ENCODE measurements at regions not wholly inside any gene's neighbourhood (a gene's known extent, or its start where the extent isn't known, plus 50 kb on each side); places are given as distances from the start of the nearest gene placed in this dataset.
"Not testable (repeated sequence)": the region's sequence is repeated elsewhere in the genome, so short reads cannot be mapped to it uniquely, and the experiment has no call there.

DNA sequence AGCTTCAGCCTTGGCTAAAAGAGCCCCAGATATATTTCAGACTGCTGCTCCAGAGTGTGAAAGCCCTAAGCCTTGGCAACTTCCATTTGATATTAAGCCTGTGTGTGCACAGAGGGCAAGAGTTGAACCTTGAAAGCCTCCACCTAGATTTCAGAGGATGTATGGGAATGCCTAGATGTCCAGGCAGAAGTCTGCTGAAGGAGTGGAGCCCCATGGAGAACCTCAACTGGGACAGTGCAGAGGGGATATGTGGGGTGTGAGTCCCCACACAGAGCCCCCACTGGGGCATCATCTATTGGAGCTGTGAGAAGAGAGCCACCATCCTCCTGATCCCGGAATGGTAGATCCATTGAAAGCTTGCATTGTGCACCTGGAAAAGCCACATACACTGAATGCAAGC lies 1784.8 kb upstream of the CDH9 start:
- H3K4me3 ChIP-seq (ENCODE audit: low read length) = no peak overlapping the region
- H3K27ac ChIP-seq (ENCODE audit: low read length) = no peak overlapping the region
- no peaks in the 10 kb centered on the region for H3K36me3 ChIP-seq (ENCODE audit: control insufficient read depth, insufficient read depth, low read length)
- peaks cover 4% of the 10 kb centered on the region for H3K9me3 ChIP-seq (ENCODE audit: control insufficient read depth, insufficient read depth, low read length)
- no CpG with 5 or more reads among the region's 1 CpG for WGBS (ENCODE audit: insufficient coverage, insufficient read length)
- H3K4me1 ChIP-seq (ENCODE audit: control insufficient read depth, insufficient read depth, low read length) = no peaks in the 10 kb centered on the region
- no peak for DNase-seq (ENCODE audit: low read depth, low spot score)
- H3K27me3 ChIP-seq (ENCODE audit: control insufficient read depth, insufficient read depth, low read length) = no peaks in the 10 kb centered on the region

DNA sequence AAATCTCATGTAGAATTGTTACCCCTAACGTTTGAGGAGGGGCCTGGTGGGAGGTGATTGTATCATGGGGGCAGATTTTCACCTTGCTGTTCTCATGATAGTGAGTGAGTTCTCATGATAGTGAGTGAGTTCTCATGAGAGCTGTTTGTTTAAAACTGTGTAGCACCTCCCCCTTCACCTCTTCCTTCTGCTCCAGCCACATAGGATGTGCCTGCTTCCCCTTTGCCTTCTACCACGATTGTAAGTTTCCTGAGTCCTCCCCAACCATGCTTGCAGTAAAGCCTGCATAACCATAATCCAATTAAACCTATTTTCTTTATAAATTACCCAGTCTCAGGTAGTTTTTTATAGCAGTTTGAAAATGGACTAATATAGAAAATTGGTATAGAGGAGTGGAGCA lies 1783.7 kb upstream of the CDH9 start:
- peaks cover 4% of the 10 kb centered on the region for H3K9me3 ChIP-seq (ENCODE audit: control insufficient read depth, insufficient read depth, low read length)
- H3K4me1 ChIP-seq (ENCODE audit: control insufficient read depth, insufficient read depth, low read length) = no peaks in the 10 kb centered on the region
- no peak for DNase-seq (ENCODE audit: low read depth, low spot score)
- H3K4me3 ChIP-seq (ENCODE audit: low read length) = no peak overlapping the region
- H3K36me3 ChIP-seq (ENCODE audit: control insufficient read depth, insufficient read depth, low read length) = no peaks in the 10 kb centered on the region
- no peaks in the 10 kb centered on the region for H3K27me3 ChIP-seq (ENCODE audit: control insufficient read depth, insufficient read depth, low read length)
- no CpG with 5 or more reads among the region's 2 CpGs for WGBS (ENCODE audit: insufficient coverage, insufficient read length)
- no peak overlapping the region for H3K27ac ChIP-seq (ENCODE audit: low read length)

DNA sequence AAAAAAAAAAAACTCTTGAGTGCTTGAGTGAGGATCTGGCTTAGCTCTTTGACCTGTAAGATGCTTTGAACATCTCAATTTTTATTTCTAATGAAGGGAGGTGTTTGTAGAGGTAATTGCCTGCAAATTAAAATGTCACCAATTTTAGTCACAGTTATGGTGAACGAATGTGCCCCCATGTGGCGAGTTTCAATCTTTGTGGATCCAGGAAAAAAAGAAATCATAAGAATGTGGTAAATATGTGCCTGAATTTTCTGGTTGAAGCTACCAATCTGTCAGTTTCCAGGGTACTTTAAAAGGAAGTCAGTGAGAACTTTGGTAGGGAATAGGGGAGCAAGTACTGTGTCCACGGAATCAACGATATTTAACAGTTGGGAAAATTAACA lies 1772.4 kb upstream of the CDH9 start:
- Histone ChIP-seq H3K4me3 (ENCODE audit: low read length) (no peak overlapping the region), H3K9me3 (ENCODE audit: control insufficient read depth, insufficient read depth, low read length) (no peaks in the 10 kb centered on the region), H3K27me3 (ENCODE audit: control insufficient read depth, insufficient read depth, low read length) (no peaks in the 10 kb centered on the region), H3K36me3 (ENCODE audit: control insufficient read depth, insufficient read depth, low read length) (no peaks in the 10 kb centered on the region), H3K27ac (ENCODE audit: low read length) (no peak overlapping the region), H3K4me1 (ENCODE audit: control insufficient read depth, insufficient read depth, low read length) (no peaks in the 10 kb centered on the region)
- no CpG with 5 or more reads among the region's 4 CpGs for WGBS (ENCODE audit: insufficient coverage, insufficient read length)
- no peak for DNase-seq (ENCODE audit: low read depth, low spot score)

DNA sequence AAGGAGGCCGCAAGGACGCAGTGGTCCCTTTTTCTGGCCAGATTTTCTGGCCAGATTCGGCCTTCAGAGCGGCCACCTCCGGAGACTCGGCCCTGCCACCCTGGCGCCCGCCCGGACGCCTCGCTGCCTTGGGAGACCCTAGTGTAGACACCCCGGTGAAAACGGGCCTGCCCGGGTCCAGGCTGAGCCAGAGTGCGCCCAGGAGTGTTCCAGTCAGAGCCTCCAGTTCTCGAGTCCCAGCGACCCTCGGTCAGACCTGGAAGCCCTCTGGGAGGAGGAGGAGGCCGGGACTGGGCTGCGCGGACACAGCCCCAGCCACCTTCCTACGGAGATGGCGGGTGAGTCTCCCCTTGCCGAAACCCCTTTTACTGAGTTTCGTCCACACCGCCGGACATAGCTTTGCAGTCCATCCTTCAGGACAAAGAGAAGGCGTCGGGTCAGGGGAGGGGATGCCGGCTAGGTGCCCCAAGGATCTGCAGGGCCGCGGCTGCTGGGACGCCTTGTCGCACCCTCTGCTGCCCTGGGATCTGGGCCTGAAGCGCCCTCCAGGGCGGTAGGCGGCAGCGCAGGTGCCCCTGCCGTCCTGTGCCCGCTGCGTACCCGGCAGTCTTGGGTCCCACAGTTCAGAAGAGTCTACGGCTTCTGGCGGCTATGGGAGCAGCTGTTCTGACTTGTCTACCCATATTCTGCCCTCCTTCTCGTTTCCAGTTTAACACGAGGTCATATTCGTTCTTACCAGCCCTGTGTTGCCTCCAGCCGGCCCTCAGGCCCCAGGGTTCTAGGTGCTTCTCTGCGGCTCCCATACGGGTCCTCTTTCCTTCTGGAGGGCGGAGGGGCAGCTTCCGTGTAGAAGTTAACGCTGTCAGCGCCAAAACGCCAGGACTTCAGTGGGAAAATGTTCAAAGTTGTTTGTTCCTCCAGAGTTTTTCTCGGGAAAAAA lies 1771.7 kb upstream of the CDH9 start:
- no CpG with 5 or more reads among the region's 56 CpGs for WGBS (ENCODE audit: insufficient coverage, insufficient read length)
- H3K4me3 ChIP-seq (ENCODE audit: low read length) = no peak overlapping the region
- no peaks in the 10 kb centered on the region for H3K27me3 ChIP-seq (ENCODE audit: control insufficient read depth, insufficient read depth, low read length)
- no peaks in the 10 kb centered on the region for H3K9me3 ChIP-seq (ENCODE audit: control insufficient read depth, insufficient read depth, low read length)
- H3K27ac ChIP-seq (ENCODE audit: low read length) = no peak overlapping the region
- no peaks in the 10 kb centered on the region for H3K4me1 ChIP-seq (ENCODE audit: control insufficient read depth, insufficient read depth, low read length)
- no peak for DNase-seq (ENCODE audit: low read depth, low spot score)
- no peaks in the 10 kb centered on the region for H3K36me3 ChIP-seq (ENCODE audit: control insufficient read depth, insufficient read depth, low read length)

DNA sequence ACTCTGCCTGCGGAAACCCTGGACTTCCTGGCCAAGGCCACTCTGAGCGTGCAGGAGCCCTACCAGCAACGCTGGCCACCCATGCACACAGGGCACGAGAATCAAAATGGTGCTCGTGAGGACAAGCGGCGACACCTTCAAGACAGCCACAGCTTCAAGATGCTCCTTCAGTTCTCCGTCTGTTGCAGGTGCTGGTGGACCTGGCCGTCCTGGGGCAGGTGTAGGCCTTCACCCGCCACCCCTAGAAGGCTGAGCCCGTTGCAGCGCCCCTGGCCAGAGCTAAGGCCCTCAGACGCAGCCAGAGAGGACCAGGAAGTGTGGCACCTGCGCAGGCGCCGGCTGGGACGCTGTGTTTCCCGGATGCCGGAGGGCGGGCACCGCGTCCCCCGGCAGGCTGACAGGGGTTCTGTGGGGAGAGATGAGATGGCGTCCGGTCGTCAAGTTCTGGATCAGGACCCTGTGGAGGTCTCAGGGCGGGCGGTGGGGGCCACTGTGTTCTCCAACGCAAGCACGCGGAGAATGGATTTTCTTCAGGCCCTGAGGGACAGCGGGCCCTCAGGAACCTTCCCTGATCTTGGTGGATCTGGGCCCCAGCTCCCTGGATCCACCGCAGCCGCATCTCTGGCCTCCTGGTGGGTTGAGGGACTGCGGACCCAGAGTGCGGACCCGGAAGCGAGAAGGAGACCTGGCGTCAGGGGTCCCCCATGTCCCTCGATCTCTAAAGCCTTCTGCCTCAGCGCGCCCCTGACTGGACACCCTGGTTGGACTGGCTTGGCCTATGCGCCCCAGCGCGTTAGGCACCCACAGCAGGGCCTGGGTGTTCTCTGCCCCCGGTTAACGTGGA lies 1770.8 kb upstream of the CDH9 start:
- H3K36me3 ChIP-seq (ENCODE audit: control insufficient read depth, insufficient read depth, low read length) = no peaks in the 10 kb centered on the region
- H3K27me3 ChIP-seq (ENCODE audit: control insufficient read depth, insufficient read depth, low read length) = no peaks in the 10 kb centered on the region
- H3K27ac ChIP-seq (ENCODE audit: low read length) = no peak overlapping the region
- H3K4me1 ChIP-seq (ENCODE audit: control insufficient read depth, insufficient read depth, low read length) = no peaks in the 10 kb centered on the region
- H3K4me3 ChIP-seq (ENCODE audit: low read length) = no peak overlapping the region
- no peaks in the 10 kb centered on the region for H3K9me3 ChIP-seq (ENCODE audit: control insufficient read depth, insufficient read depth, low read length)
- no CpG with 5 or more reads among the region's 47 CpGs for WGBS (ENCODE audit: insufficient coverage, insufficient read length)
- no peak for DNase-seq (ENCODE audit: low read depth, low spot score)

DNA sequence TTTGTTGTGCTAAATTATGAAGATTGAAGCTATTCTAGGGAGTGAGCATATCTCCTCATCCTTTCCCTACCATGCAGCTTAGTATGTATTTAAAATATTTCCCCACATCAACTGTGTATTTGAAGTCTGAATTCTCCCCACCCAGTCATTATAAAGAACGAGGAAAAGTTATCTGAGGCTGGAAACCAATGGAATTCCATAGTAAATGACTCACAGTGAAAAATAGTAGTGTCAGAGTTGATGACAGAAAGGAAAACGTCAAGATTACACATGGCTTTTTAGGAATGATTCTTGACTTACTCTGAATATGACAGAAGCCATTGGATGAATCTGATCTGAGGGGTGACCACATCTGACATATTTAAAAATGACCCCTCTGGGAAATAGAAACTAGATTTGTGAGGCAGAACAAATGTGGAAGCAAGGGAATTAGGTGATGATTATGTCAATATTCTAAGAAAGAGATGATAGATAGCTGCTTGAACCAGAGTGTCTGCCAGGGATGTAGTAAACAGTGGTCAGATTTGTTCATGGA lies 1768.9 kb upstream of the CDH9 start:
- no peak overlapping the region for H3K27ac ChIP-seq (ENCODE audit: low read length)

DNA sequence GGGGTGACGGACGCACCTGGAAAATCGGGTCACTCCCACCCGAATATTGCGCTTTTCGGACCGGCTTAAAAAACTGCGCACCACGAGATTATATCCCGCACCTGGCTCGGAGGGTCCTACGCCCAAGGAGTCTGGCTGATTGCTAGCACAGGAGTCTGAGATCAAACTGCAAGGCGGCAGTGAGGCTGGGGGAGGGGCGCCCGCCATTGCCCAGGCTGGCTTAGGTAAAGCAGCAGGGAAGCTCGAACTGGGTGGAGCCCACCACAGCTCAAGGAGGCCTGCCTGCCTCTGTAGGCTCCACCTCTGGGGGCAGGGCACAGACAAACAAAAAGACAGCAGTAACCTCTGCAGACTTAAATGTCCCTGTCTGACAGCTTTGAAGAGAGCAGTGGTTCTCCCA lies 1760.6 kb upstream of the CDH9 start:
- WGBS (ENCODE audit: insufficient coverage, insufficient read length) = no CpG with 5 or more reads among the region's 16 CpGs

More for the DNA sequence above, 1768.9 kb upstream of the CDH9 start:
- no CpG with 5 or more reads among the region's 2 CpGs for WGBS (ENCODE audit: insufficient coverage, insufficient read length)
- H3K4me3 ChIP-seq (ENCODE audit: low read length) = no peak overlapping the region
- H3K27me3 ChIP-seq (ENCODE audit: control insufficient read depth, insufficient read depth, low read length) = no peaks in the 10 kb centered on the region
- DNase-seq (ENCODE audit: low read depth, low spot score) = no peak
- H3K36me3 ChIP-seq (ENCODE audit: control insufficient read depth, insufficient read depth, low read length) = no peaks in the 10 kb centered on the region
- H3K9me3 ChIP-seq (ENCODE audit: control insufficient read depth, insufficient read depth, low read length) = no peaks in the 10 kb centered on the region
- H3K4me1 ChIP-seq (ENCODE audit: control insufficient read depth, insufficient read depth, low read length) = no peaks in the 10 kb centered on the region

DNA sequence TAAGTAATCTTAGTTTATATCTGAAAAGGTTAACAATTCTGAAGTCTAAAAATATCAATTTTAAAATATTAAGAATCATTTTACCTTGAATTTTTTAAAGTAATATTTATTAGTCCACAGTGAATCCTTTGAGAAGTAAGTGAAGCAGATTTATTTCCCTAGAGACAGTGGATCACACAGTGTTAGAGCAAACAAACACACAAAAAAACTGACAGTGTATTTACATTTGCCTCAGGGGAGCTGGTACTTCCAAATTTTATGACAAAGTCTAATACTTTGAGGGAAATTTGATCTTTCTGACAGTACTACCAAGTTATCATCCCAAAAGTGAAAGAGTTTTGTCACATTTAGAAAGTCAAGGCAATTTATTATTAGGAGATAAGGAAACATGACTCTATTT lies 1750.6 kb upstream of the CDH9 start:
- Histone ChIP-seq H3K4me1 (ENCODE audit: control insufficient read depth, insufficient read depth, low read length) (no peaks in the 10 kb centered on the region), H3K27ac (ENCODE audit: low read length) (no peak overlapping the region), H3K36me3 (ENCODE audit: control insufficient read depth, insufficient read depth, low read length) (no peaks in the 10 kb centered on the region), H3K9me3 (ENCODE audit: control insufficient read depth, insufficient read depth, low read length) (no peaks in the 10 kb centered on the region), H3K27me3 (ENCODE audit: control insufficient read depth, insufficient read depth, low read length) (no peaks in the 10 kb centered on the region), H3K4me3 (ENCODE audit: low read length) (no peak overlapping the region)
- DNase-seq (ENCODE audit: low read depth, low spot score) = no peak

More for the DNA sequence above, 1760.6 kb upstream of the CDH9 start:
- not testable (repeated sequence) for H3K27ac ChIP-seq (ENCODE audit: low read length); H3K27me3 ChIP-seq (ENCODE audit: control insufficient read depth, insufficient read depth, low read length); H3K9me3 ChIP-seq (ENCODE audit: control insufficient read depth, insufficient read depth, low read length); H3K36me3 ChIP-seq (ENCODE audit: control insufficient read depth, insufficient read depth, low read length); DNase-seq (ENCODE audit: low read depth, low spot score); H3K4me3 ChIP-seq (ENCODE audit: low read length); H3K4me1 ChIP-seq (ENCODE audit: control insufficient read depth, insufficient read depth, low read length)

DNA sequence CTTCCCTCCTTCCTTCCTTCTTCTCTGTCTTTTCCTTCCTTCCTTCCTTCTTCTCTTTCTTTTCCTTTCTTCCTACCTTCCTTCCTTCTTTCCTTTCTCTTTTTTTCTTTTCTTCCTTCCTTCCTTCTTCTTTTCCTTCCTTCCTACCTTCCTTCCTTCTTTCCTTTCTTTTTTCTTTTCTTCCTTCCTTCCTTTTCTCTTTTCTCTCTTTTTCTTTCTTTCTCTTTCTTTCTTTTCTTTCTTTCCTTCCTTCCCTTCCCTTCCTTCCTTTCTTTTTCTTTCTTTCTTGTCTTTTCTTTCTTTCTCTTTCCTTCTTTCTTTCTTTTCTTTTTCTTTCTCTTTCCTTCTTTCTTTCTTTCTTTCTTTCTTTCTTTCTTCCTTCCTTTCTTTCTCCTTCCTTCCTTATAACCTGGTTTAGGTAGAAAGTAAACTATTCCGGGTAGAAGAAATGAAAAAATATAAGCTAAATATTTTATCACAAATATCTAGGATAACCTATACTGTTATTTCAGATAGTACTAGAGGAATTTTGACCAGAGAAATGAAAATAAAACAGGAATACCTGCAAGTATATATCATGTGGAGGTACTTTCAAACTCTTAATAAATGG lies 1741.8 kb upstream of the CDH9 start:
- H3K36me3 ChIP-seq (ENCODE audit: control insufficient read depth, insufficient read depth, low read length) = no peaks in the 10 kb centered on the region
- H3K9me3 ChIP-seq (ENCODE audit: control insufficient read depth, insufficient read depth, low read length) = no peaks in the 10 kb centered on the region
- no peaks in the 10 kb centered on the region for H3K4me1 ChIP-seq (ENCODE audit: control insufficient read depth, insufficient read depth, low read length)
- H3K27ac ChIP-seq (ENCODE audit: low read length) = no peak overlapping the region
- H3K27me3 ChIP-seq (ENCODE audit: control insufficient read depth, insufficient read depth, low read length) = no peaks in the 10 kb centered on the region
- no peak overlapping the region for H3K4me3 ChIP-seq (ENCODE audit: low read length)
- WGBS (ENCODE audit: insufficient coverage, insufficient read length) = no CpG with 5 or more reads among the region's 1 CpG
- DNase-seq (ENCODE audit: low read depth, low spot score) = no peak

DNA sequence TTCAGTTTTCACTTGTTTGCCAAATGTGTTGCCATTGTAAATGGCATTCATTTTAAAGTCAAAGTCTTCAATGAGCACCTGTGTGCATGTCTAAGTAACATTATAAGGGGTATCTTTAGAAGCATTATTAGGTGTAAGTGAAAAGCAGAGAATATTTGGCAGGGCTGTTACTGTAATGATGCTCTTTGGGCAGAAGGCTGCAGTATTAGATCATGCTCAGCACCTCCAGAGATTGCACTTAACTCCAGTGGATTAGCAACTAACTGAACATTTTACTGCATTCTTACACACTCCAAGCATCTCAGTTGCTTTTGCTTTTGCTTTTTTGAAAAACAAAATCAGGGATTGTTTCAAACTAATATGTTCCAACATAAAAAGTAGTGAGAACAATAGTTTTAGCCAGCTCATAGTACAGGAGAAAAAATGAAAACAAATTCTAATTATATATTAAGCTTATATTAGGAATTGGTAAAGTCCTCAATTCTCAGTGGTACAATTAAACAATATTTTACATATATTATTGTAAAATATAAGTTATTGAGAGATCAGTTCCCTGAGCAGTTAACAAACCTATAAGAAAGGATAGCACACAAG lies 1740.9 kb upstream of the CDH9 start:
- Histone ChIP-seq H3K27ac (ENCODE audit: low read length) (no peak overlapping the region), H3K4me1 (ENCODE audit: control insufficient read depth, insufficient read depth, low read length) (no peaks in the 10 kb centered on the region), H3K4me3 (ENCODE audit: low read length) (no peak overlapping the region), H3K9me3 (ENCODE audit: control insufficient read depth, insufficient read depth, low read length) (no peaks in the 10 kb centered on the region), H3K27me3 (ENCODE audit: control insufficient read depth, insufficient read depth, low read length) (no peaks in the 10 kb centered on the region), H3K36me3 (ENCODE audit: control insufficient read depth, insufficient read depth, low read length) (no peaks in the 10 kb centered on the region)
- no peak for DNase-seq (ENCODE audit: low read depth, low spot score)

Measured in iPS DF 6.9 (cell line).